Left ventricle myocardium inferior (tissue), 1 donor: ENCODE measurements at regions not wholly inside any gene's neighbourhood (a gene's known extent, or its start where the extent isn't known, plus 50 kb on each side); places are given as distances from the start of the nearest gene placed in this dataset.
"Not testable (repeated sequence)": the region's sequence is repeated elsewhere in the genome, so short reads cannot be mapped to it uniquely, and the experiment has no call there.

Experiments
- DNase-seq: peaks from one replicate; pipeline ENCODE4 v3.0.0-alpha.2; 2020
- H3K27ac ChIP-seq: fragments of 200-600 bp; replicated peaks from 2 replicates; pipeline ENCODE4 v1.8.0; 2021
- H3K27me3 ChIP-seq: fragments of 200-600 bp; 2 replicates; pipeline ENCODE4 v1.8.0; 2021; ENCODE audit warnings: low read depth
- H3K36me3 ChIP-seq: fragments of 200-600 bp; 2 replicates; pipeline ENCODE4 v1.8.0; 2021
- H3K4me1 ChIP-seq: fragments of 200-600 bp; 2 replicates; pipeline ENCODE4 v1.8.0; 2021
- H3K4me3 ChIP-seq: fragments of 200-600 bp; 2 replicates; pipeline ENCODE4 v1.8.0; 2021; ENCODE audit warnings: mild to moderate bottlenecking, moderate library complexity
- H3K9me3 ChIP-seq: fragments of 200-600 bp; replicated peaks from 2 replicates; pipeline ENCODE4 v1.8.0; 2021
- CTCF ChIP-seq: fragments of 200-600 bp; IDR thresholded peaks from 2 replicates; pipeline ENCODE4 v1.8.0; 2021; ENCODE audit warnings: antibody characterized with exemption, mild to moderate bottlenecking, borderline replicate concordance
- intact Hi-C: fragments of 100-400 bp; cut with micrococcal nuclease; formaldehyde crosslinking; loops from one replicate; pipeline ENCODE4 v1.11.0; 2022
- donor health status: DM: no; HTN: yes; CAD: no; lungs with severe emphysema.

GRCh38 chr3:191680989-191681597, 220.1 kb downstream of the PYDC2 start:
- no peak overlapping the region for H3K27ac ChIP-seq
- no peak for DNase-seq
- no peaks in the 10 kb centered on the region for H3K36me3 ChIP-seq
- H3K4me3 ChIP-seq, result no peak overlapping the region
- no peaks in the 10 kb centered on the region for H3K27me3 ChIP-seq
- intact Hi-C loops, result no loop called here
- TF ChIP-seq CTCF, result no peak
- H3K4me1 ChIP-seq, result no peaks in the 10 kb centered on the region
- no peaks in the 10 kb centered on the region for H3K9me3 ChIP-seq

- TF ChIP-seq CTCF, result no peak
- DNase-seq, result no peak
- Histone ChIP-seq H3K27ac (no peak overlapping the region), H3K4me1 (peaks cover 8% of the 10 kb centered on the region), H3K9me3 (no peaks in the 10 kb centered on the region), H3K4me3 (no peak overlapping the region), H3K27me3 (no peaks in the 10 kb centered on the region), H3K36me3 (no peaks in the 10 kb centered on the region)
- intact Hi-C loops, result no loop called here
These were observed 222.0 kb downstream of the PYDC2 start for GRCh38 chr3:191682961-191683360.

GRCh38 chr3:191686626-191687025, 225.7 kb downstream of the PYDC2 start:
- no peak for TF ChIP-seq CTCF
- intact Hi-C loops, result no loop called here
- DNase-seq, result no peak
- Histone ChIP-seq H3K36me3 (no peaks in the 10 kb centered on the region), H3K9me3 (no peaks in the 10 kb centered on the region), H3K4me1 (peaks cover 8% of the 10 kb centered on the region), H3K4me3 (no peak overlapping the region), H3K27ac (no peak overlapping the region), H3K27me3 (no peaks in the 10 kb centered on the region)

- no peak overlapping the region for H3K27ac ChIP-seq
- DNase-seq, result no peak
- intact Hi-C loops, result no loop called here
- H3K9me3 ChIP-seq, result no peaks in the 10 kb centered on the region
- peaks cover 8% of the 10 kb centered on the region for H3K4me1 ChIP-seq
- TF ChIP-seq CTCF, result no peak
- no peaks in the 10 kb centered on the region for H3K36me3 ChIP-seq
- no peaks in the 10 kb centered on the region for H3K27me3 ChIP-seq
- no peak overlapping the region for H3K4me3 ChIP-seq
These were observed 227.9 kb downstream of the PYDC2 start for GRCh38 chr3:191688756-191689433.

- H3K27me3 ChIP-seq, H3K9me3 ChIP-seq, H3K4me1 ChIP-seq, intact Hi-C loops, H3K36me3 ChIP-seq, H3K4me3 ChIP-seq, DNase-seq, H3K27ac ChIP-seq: not testable (repeated sequence)
These were observed 230.2 kb downstream of the PYDC2 start for GRCh38 chr3:191691184-191691583.

- intact Hi-C loops, result no loop called here
- TF ChIP-seq CTCF, result no peak
- DNase-seq, result no peak
These were observed 234.3 kb downstream of the PYDC2 start for GRCh38 chr3:191695131-191695814.

More at GRCh38 chr3:191695131-191695814, 234.3 kb downstream of the PYDC2 start:
- Histone ChIP-seq H3K9me3 (no peaks in the 10 kb centered on the region), H3K4me1 (no peaks in the 10 kb centered on the region), H3K27me3 (no peaks in the 10 kb centered on the region), H3K4me3 (no peak overlapping the region), H3K27ac (no peak overlapping the region), H3K36me3 (no peaks in the 10 kb centered on the region)
